ENCODE measurements at regions not wholly inside any gene's neighbourhood (a gene's known extent, or its start where the extent isn't known, plus 50 kb on each side); places are given as distances from the start of the nearest gene placed in this dataset.

DNA sequence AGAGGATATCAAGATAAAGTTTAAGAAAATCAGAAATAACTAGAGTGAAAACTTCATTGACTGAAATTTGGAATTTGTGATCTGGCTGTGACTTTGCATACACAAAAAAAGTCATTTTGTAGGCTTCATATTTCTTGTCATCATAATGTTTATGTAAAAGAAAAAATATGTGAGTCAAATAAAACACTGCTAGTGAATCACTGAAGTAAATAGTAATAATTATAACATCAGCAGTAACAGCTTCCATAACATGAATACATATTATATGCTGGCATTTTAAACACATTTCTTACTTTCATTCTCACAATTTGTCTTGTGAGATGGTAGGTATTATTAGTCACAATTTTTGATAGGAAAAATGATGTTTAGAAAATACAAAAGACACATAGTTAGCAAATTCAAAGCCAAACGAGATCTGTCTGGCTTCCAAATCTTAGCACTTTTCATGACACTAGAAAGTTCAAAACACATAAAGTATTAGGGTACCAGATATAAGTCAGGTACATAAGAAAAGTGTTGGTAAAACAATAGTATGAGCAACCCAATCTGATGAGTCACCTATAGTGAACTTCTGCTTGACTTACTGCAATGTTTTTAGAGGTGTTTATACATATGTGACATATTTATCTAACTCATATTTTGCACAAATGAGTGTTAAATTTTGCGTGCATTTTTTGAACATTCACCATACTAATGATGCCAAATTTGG is 241.0 kb upstream of the SNX7 start:
- no peak for DNase-seq

- no peak for DNase-seq
These were observed 243.7 kb upstream of the SNX7 start for GRCh38 chr1:98417820-98418219.

DNA sequence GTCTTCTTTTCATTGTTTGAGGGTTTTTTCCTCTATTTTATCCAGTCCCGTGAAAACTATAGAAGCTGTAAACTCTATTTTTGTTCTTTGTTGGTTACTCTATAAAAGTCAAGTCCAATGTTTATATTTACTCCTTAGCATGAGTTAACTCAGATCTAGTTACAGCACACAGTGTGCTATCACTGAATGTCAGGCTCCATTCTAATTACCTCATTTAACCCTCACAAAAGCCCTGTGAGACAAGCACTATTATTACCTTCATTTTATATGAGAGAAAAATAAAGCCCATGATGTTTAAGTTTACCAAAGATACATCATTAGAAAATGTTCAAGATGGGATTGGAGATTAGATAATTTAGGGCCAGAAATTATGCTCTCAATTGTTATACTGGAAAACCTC is 251.4 kb upstream of the SNX7 start:
- no peak for DNase-seq

- DNase-seq = no peak
These were observed 255.0 kb upstream of the SNX7 start for GRCh38 chr1:98406352-98407088.

DNA sequence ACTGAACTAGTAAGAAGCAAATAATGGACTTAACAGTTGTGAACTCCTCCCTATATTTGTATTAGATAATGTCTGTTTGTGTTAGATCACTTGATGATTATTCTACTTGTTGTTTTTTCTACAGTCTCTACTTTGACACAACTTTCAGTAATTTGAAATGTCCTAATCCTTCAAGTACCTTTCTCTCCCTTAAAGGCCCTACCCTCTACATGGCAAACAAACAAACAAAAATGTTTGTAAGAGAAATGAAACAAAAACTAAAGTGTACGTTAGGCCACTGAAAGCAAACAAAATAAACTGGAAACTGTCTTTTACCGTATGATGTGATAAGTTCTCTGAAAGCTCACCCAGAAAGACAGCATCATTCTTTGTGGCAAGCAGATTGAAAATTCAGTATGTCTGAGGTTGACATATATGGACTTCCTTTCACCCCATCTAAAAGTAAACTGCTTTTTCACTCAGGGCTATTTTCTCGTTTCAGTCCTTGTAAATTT is 255.9 kb upstream of the SNX7 start:
- no peak for DNase-seq

DNA sequence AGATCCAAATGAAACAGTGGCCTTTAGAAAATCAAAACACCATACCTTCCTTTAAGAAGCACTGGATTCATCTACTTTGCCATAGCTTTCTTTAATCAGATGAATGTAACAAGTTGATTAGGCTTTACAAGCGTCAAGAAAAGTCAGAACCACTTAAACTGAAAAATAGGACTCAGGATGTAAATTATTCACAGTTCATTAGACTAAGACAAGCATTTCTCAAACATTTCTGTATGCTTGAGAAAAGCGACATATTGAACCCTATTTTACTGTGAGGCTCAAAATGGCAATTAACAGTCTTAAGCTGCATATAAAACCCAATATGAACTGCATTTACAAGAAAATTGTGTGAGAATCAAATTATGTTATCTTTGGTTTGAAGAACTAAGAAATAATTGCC is 256.7 kb upstream of the SNX7 start:
- DNase-seq = no peak

GRCh38 chr1:98403963-98404480 is 257.5 kb upstream of the SNX7 start:
- DNase-seq = no peak

DNA sequence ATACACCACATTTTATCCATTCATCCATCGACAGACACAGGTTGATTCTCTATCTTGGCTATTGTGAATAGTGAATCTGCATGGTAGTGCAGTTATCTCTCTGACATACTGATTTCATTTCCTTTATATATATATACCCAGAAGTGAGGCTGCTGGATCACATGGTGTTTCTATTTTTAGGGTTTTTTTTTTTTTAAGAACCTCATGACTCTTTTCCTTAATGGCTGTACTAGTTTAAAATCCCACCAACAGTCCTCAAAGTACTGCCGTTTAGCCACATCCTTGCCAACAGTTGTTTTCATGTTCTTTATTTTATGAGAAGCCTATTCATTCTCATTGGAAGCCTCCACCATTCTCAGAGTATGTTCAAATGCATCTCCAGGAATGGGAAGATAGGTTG is 258.7 kb upstream of the SNX7 start:
- no peak for DNase-seq

- DNase-seq = no peak
These were observed 261.1 kb upstream of the SNX7 start for GRCh38 chr1:98400446-98400845.

GRCh38 chr1:98399218-98399617 is 262.3 kb upstream of the SNX7 start:
- DNase-seq = no peak

- DNase-seq = no peak
These were observed 262.9 kb upstream of the SNX7 start for GRCh38 chr1:98398649-98399048.

GRCh38 chr1:98398092-98398491 is 263.4 kb upstream of the SNX7 start:
- DNase-seq = no peak

DNA sequence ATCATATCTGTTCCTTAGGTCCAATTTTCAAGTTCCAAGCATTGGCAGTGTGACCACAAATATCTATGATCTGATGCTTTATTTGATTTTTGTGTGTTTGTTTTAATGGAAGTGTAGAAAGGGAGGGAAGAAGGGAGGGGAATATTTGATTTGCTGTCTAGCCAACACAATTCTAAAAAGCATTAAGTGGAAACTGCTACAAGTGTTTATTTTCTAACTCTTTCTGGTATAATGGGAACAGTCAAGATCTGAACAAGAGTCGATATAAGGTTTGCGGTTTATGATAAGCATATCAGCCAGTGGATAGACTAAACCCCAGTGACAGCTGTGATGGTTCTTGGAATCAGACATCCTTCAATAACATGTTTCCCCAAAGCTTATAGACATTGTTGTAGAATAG is 267.8 kb upstream of the SNX7 start:
- DNase-seq = no peak

DNA sequence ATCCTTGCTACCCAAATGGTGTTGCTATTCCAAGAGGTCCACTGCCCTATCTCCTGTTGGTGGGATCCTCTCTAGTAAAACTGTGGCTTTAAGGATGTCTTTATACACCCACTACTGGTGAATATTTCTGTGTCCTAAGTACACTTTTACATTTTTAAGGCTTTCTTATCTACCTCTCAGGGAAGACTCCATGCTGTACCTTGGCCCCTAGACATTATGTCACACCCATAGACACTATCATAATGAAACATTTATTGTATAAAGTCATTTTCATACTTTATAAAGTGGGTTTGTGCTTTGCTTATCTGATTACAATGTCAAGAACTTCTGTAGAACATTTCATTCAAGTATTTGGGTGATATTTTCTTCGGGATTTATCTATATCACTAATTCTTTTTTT is 270.3 kb upstream of the SNX7 start:
- no peak for DNase-seq

DNA sequence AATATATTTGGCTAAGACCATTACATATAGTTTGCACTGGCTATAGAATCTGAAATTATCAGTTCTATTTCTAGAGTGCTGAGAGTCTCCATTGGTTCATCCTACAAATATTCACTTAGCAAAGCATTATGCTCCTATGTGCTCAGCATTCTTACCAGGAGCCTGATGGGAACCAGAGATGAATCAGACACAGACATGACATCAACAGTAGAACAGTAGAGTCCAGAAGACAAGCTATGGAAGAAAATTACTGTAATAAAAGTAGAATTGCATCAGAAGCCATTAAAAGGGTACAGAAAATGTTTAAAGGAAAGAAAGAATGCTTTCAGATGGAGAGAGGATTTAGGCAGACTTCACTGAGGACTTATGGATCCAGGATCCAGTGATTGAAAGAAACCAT is 271.7 kb upstream of the SNX7 start:
- DNase-seq = no peak

GRCh38 chr1:98388441-98388840 is 273.1 kb upstream of the SNX7 start:
- no peak for DNase-seq

DNA sequence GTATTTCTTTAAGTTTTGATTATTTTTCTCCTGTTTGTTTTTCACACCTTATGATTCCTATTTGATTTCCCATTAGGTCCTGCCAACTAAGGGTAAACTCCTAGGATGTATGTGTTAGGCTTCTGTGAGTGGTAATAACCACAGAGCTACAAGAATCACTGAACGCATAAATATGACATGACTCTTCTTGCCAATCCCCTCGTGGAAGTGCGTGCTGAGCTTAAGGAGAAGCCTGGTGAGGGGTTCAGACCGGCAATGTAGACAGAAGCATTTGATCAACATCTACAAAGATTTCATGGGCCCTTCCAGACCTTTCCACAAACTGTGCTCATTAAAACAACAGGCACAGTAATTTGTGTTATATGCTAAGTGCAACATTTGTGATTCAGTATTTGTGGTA is 273.8 kb upstream of the SNX7 start:
- no peak for DNase-seq

DNA sequence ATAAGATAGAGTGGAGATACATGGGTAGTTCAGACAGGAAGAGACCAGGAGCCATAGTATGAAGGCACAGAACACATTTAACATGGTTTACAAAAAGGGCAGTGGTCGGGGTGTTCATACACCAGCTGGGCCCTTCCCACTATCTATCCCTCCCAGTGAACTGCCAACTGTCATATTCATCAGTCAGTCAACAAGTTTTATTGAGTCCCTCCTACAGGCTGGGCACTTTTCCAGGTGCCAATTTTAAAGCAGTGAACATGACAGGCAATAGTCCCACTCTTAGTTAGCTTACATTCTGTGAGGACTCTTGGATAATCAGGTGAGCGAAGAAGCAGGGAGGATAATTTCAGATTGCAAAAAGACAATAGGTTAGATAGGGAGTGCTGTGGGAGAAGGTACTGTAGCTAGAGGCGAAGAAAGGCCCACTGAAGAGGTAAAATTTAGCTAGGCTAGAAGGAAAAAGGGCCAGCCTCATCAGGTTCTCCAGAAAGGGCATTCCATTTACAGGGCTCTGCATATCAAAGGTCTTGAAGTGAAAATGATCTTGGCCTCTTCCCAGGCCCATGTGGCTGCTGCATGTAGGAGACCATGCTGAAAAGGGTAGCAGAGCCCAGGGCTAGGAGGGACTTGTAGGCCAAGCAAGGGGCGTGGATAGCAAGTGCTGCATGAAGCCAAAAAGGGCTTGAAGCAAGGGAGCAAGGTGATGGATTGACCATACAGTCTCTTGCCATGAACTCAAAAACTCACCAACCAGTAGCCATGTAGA is 274.7 kb upstream of the SNX7 start:
- DNase-seq = no peak

DNA sequence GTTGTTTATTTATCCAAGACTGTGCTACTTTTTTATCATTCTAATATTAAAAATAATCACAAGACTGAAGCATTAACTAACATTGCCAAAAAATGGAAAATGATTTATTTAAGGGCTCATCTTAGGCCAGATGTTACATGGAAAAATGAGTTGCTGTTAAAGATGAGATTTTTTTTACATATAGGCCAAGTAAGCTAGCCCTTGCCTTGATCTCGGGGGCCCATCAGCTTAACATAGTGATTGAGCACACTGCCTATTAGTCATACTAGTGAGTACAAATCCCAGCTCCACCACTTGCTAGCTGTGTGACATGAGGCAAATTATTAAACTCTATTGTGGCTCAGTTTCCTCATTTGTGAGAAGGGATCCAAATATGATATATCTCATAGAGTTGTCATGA is 275.9 kb upstream of the SNX7 start:
- DNase-seq = no peak

DNA sequence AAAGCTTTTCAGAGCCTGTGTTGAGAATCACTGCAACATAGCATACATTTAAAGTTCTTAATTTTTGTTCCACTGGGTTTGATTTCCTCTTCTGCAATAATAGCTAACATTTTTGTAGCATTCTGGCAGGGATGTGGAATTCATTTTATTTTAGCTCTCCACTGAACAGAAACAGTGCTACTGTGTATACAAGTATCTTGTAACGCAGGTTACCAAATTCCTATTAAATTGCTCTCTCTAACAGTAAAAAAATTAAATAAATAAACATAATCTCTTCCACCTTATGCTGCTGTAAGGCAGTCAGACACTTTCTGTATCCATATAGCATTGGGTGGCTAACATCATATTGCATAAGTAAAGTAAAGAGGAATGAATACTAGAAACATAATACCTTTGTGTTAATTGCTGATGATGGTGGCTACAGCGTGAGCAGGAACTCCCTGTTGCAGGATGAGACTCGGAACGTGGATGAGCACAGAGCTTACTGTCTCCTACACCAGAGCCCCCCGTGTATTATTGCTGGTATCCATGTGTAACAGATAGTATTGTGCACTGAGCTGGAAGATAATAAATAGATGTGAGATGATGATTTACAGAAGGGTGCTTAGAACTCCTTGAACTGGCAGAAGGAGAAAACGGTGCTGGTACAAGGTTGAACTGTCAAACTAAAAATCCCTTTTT is 276.9 kb upstream of the SNX7 start:
- no peak for DNase-seq

- DNase-seq = no peak
These were observed 278.4 kb upstream of the SNX7 start for GRCh38 chr1:98382986-98383740.

- no peak for DNase-seq
These were observed 278.9 kb upstream of the SNX7 start for GRCh38 chr1:98382586-98382985.

Data from DMS79 treated with DMSO at 0.1 percent for 48 hours (cell line).